ENCODE measurements at regions not wholly inside any gene's neighbourhood (a gene's known extent, or its start where the extent isn't known, plus 50 kb on each side); places are given as distances from the start of the nearest gene placed in this dataset.
"Not testable (repeated sequence)": the region's sequence is repeated elsewhere in the genome, so short reads cannot be mapped to it uniquely, and the experiment has no call there.

GRCh38 chr13:64709079-64709478, 2521.1 kb downstream of the PCDH9 start:
- Histone ChIP-seq H3K36me3 (no peaks in the 10 kb centered on the region), H3K4me3 (no peak overlapping the region), H3K9me3 (no peaks in the 10 kb centered on the region), H3K27ac (no peak overlapping the region), H3K9ac (ENCODE audit: low read depth in 2 of 2, low read length in 2 of 2) (no peak overlapping the region), H3K4me1 (no peaks in the 10 kb centered on the region), H3K27me3 (no peaks in the 10 kb centered on the region)
- no peak for DNase-seq
- intact Hi-C loops (cut with DNase I): no loop called here
- no peak for TF ChIP-seq CTCF (IDR thresholded peaks at IDR 0.05)

GRCh38 chr13:64704121-64704649, 2526.0 kb downstream of the PCDH9 start:
- no peaks in the 10 kb centered on the region for H3K36me3 ChIP-seq

GRCh38 chr13:64697226-64697625, 2532.9 kb downstream of the PCDH9 start:
- no peak overlapping the region for H3K27ac ChIP-seq
- H3K4me1 ChIP-seq: no peaks in the 10 kb centered on the region
- no peak overlapping the region for H3K4me3 ChIP-seq
- TF ChIP-seq CTCF (IDR thresholded peaks at IDR 0.05): no peak
- H3K36me3 ChIP-seq: no peaks in the 10 kb centered on the region
- DNase-seq: no peak
- H3K9ac ChIP-seq (ENCODE audit: low read depth in 2 of 2, low read length in 2 of 2): no peak overlapping the region
- intact Hi-C loops (cut with DNase I): no loop called here
- no peaks in the 10 kb centered on the region for H3K27me3 ChIP-seq
- no peaks in the 10 kb centered on the region for H3K9me3 ChIP-seq

More at GRCh38 chr13:64704121-64704649, 2526.0 kb downstream of the PCDH9 start:
- intact Hi-C loops (cut with DNase I): no loop called here
- no peak for DNase-seq
- H3K27me3 ChIP-seq: no peaks in the 10 kb centered on the region
- H3K4me1 ChIP-seq: no peaks in the 10 kb centered on the region
- no peaks in the 10 kb centered on the region for H3K9me3 ChIP-seq
- TF ChIP-seq CTCF (IDR thresholded peaks at IDR 0.05): no peak
- no peak overlapping the region for H3K4me3 ChIP-seq
- H3K27ac ChIP-seq: no peak overlapping the region
- H3K9ac ChIP-seq (ENCODE audit: low read depth in 2 of 2, low read length in 2 of 2): no peak overlapping the region

- DNase-seq: no peak
- no peak for TF ChIP-seq CTCF (IDR thresholded peaks at IDR 0.05)
- no peak overlapping the region for H3K4me3 ChIP-seq
- no peaks in the 10 kb centered on the region for H3K4me1 ChIP-seq
- no peaks in the 10 kb centered on the region for H3K9me3 ChIP-seq
- intact Hi-C loops (cut with DNase I): no loop called here
- no peak overlapping the region for H3K9ac ChIP-seq (ENCODE audit: low read depth in 2 of 2, low read length in 2 of 2)
- no peak overlapping the region for H3K27ac ChIP-seq
- H3K36me3 ChIP-seq: no peaks in the 10 kb centered on the region
- no peaks in the 10 kb centered on the region for H3K27me3 ChIP-seq
These were observed 2541.1 kb downstream of the PCDH9 start for GRCh38 chr13:64688893-64689677.

- H3K27me3 ChIP-seq; H3K9ac ChIP-seq (ENCODE audit: low read depth in 2 of 2, low read length in 2 of 2); H3K4me3 ChIP-seq; H3K4me1 ChIP-seq; H3K27ac ChIP-seq; DNase-seq; H3K9me3 ChIP-seq; H3K36me3 ChIP-seq; intact Hi-C loops (cut with DNase I): not testable (repeated sequence)
These were observed 2543.6 kb downstream of the PCDH9 start for GRCh38 chr13:64686536-64686935.

Data from colonic mucosa (tissue), 4 donors.